HepG2 (cell line): ENCODE measurements at regions not wholly inside any gene's neighbourhood (a gene's known extent, or its start where the extent isn't known, plus 50 kb on each side); places are given as distances from the start of the nearest gene placed in this dataset.

Source experiments
- CCDC6 ChIP-seq: sonication (generic); formaldehyde crosslinking; IDR thresholded peaks from 2 replicates; pipeline ENCODE4 v1.8.1; 2022; ENCODE audit warnings: mild to moderate bottlenecking, missing genetic modification reagents, moderate library complexity
- HES4 ChIP-seq: sonication (generic); formaldehyde crosslinking; IDR thresholded peaks from 2 replicates; pipeline ENCODE4 v1.9.0; 2021; ENCODE audit warnings: mild to moderate bottlenecking, missing genetic modification reagents, borderline replicate concordance
- PCBP2 ChIP-seq: fragments of 200-400 bp; formaldehyde crosslinking; optimal IDR thresholded peaks from 2 replicates; pipeline ENCODE3; 2018; ENCODE audit warnings: low read length, low read depth; ENCODE audit not compliant: poor library complexity, severe bottlenecking
- PPARG ChIP-seq: conservative IDR thresholded peaks from 2 replicates; pipeline ENCODE4 v1.6.1; 2016; ENCODE audit warnings: missing biosample characterization, missing genetic modification reagents
- REPIN1 ChIP-seq: sonication (generic); formaldehyde crosslinking; IDR thresholded peaks from 2 replicates; pipeline ENCODE4 v1.8.0; 2022; ENCODE audit warnings: missing genetic modification reagents, low read depth, mild to moderate bottlenecking, borderline replicate concordance
- SRY ChIP-seq: sonication (generic); formaldehyde crosslinking; IDR thresholded peaks from 2 replicates; pipeline ENCODE4 v1.8.0; 2022; ENCODE audit warnings: mild to moderate bottlenecking, missing genetic modification reagents
- XBP1 ChIP-seq: sonication (generic); formaldehyde crosslinking; IDR thresholded peaks from 2 replicates; pipeline ENCODE4 v1.5.0; 2020; ENCODE audit warnings: missing genetic modification reagents
- ZNF17 ChIP-seq: sonication (generic); formaldehyde crosslinking; IDR thresholded peaks from 2 replicates; pipeline ENCODE4 v1.5.0; 2020; ENCODE audit warnings: mild to moderate bottlenecking, missing genetic modification reagents
- ZNF224 ChIP-seq: sonication (generic); formaldehyde crosslinking; IDR thresholded peaks from 2 replicates; pipeline ENCODE4 v1.5.0; 2020; ENCODE audit warnings: mild to moderate bottlenecking, missing genetic modification reagents
- ZNF292 ChIP-seq: sonication (generic); formaldehyde crosslinking; IDR thresholded peaks from 2 replicates; pipeline ENCODE4 v1.8.1; 2022; ENCODE audit warnings: mild to moderate bottlenecking, low read depth, missing genetic modification reagents, borderline replicate concordance
- TF ChIP-seq, protein P1 (sequence below): sonication (generic); formaldehyde crosslinking; IDR thresholded peaks from 2 replicates; pipeline ENCODE4 v1.8.0; 2022; ENCODE audit warnings: missing genetic modification reagents, mild to moderate bottlenecking, borderline replicate concordance
- TF ChIP-seq, protein P2 (sequence below): sonication (generic); formaldehyde crosslinking; conservative IDR thresholded peaks from 2 replicates; pipeline ENCODE4 v1.4.0; 2020; ENCODE audit warnings: missing genetic modification reagents
- TF ChIP-seq, protein P3 (sequence below): sonication (generic); formaldehyde crosslinking; IDR thresholded peaks from 2 replicates; pipeline ENCODE4 v1.8.0; 2022; ENCODE audit warnings: mild to moderate bottlenecking, missing genetic modification reagents, moderate library complexity
- TF ChIP-seq, protein P4 (sequence below): sonication (generic); formaldehyde crosslinking; IDR thresholded peaks from 2 replicates; pipeline ENCODE4 v1.4.0; 2020; ENCODE audit warnings: mild to moderate bottlenecking, missing genetic modification reagents

DNA sequence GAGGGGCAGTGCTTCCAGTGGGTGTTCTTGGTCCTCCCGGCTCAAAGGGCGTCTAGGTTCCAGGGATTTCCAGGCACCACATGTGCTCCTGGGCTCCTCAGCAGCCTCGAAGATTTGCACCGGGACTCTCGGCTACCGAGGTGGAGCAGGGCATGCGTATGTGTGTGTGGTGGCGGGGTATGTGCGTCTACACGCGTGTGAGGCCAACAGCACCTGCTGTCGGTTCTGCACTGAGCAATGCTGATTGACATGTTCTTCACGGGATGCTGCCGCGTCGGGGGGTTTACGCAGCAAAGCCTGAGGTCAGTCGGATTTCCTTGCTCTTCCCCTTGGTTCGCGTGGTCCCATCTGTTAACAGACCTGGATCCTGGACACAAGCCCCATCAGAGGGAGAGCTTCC, 119.8 kb downstream of the NDUFA10 start (continued):
- TF ChIP-seq, protein P1, sequence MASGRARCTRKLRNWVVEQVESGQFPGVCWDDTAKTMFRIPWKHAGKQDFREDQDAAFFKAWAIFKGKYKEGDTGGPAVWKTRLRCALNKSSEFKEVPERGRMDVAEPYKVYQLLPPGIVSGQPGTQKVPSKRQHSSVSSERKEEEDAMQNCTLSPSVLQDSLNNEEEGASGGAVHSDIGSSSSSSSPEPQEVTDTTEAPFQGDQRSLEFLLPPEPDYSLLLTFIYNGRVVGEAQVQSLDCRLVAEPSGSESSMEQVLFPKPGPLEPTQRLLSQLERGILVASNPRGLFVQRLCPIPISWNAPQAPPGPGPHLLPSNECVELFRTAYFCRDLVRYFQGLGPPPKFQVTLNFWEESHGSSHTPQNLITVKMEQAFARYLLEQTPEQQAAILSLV (CRISPR knock-in tag), result no peak
- TF ChIP-seq SRY (CRISPR knock-in tag) (no peak), ZNF17 (CRISPR knock-in tag) (no peak), PCBP2 (no peak), REPIN1 (CRISPR knock-in tag) (no peak), PPARG (no peak), XBP1 (CRISPR knock-in tag) (no peak), ZNF292 (CRISPR knock-in tag) (no peak), CCDC6 (CRISPR knock-in tag) (no peak), ZNF224 (no peak), HES4 (CRISPR knock-in tag) (no peak)
- TF ChIP-seq, protein P2, sequence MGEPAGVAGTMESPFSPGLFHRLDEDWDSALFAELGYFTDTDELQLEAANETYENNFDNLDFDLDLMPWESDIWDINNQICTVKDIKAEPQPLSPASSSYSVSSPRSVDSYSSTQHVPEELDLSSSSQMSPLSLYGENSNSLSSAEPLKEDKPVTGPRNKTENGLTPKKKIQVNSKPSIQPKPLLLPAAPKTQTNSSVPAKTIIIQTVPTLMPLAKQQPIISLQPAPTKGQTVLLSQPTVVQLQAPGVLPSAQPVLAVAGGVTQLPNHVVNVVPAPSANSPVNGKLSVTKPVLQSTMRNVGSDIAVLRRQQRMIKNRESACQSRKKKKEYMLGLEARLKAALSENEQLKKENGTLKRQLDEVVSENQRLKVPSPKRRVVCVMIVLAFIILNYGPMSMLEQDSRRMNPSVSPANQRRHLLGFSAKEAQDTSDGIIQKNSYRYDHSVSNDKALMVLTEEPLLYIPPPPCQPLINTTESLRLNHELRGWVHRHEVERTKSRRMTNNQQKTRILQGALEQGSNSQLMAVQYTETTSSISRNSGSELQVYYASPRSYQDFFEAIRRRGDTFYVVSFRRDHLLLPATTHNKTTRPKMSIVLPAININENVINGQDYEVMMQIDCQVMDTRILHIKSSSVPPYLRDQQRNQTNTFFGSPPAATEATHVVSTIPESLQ, result no peak
- TF ChIP-seq, protein P3, sequence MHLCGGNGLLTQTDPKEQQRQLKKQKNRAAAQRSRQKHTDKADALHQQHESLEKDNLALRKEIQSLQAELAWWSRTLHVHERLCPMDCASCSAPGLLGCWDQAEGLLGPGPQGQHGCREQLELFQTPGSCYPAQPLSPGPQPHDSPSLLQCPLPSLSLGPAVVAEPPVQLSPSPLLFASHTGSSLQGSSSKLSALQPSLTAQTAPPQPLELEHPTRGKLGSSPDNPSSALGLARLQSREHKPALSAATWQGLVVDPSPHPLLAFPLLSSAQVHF (CRISPR knock-in tag), result no peak
- TF ChIP-seq, protein P4, sequence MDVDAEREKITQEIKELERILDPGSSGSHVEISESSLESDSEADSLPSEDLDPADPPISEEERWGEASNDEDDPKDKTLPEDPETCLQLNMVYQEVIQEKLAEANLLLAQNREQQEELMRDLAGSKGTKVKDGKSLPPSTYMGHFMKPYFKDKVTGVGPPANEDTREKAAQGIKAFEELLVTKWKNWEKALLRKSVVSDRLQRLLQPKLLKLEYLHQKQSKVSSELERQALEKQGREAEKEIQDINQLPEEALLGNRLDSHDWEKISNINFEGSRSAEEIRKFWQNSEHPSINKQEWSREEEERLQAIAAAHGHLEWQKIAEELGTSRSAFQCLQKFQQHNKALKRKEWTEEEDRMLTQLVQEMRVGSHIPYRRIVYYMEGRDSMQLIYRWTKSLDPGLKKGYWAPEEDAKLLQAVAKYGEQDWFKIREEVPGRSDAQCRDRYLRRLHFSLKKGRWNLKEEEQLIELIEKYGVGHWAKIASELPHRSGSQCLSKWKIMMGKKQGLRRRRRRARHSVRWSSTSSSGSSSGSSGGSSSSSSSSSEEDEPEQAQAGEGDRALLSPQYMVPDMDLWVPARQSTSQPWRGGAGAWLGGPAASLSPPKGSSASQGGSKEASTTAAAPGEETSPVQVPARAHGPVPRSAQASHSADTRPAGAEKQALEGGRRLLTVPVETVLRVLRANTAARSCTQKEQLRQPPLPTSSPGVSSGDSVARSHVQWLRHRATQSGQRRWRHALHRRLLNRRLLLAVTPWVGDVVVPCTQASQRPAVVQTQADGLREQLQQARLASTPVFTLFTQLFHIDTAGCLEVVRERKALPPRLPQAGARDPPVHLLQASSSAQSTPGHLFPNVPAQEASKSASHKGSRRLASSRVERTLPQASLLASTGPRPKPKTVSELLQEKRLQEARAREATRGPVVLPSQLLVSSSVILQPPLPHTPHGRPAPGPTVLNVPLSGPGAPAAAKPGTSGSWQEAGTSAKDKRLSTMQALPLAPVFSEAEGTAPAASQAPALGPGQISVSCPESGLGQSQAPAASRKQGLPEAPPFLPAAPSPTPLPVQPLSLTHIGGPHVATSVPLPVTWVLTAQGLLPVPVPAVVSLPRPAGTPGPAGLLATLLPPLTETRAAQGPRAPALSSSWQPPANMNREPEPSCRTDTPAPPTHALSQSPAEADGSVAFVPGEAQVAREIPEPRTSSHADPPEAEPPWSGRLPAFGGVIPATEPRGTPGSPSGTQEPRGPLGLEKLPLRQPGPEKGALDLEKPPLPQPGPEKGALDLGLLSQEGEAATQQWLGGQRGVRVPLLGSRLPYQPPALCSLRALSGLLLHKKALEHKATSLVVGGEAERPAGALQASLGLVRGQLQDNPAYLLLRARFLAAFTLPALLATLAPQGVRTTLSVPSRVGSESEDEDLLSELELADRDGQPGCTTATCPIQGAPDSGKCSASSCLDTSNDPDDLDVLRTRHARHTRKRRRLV, result no peak
